BLaER1 treated with 17β-estradiol and CSF1 and Interleukin-3, amounts not matched to agents 10 nM and 100 nM (cell line): ENCODE measurements at regions not wholly inside any gene's neighbourhood (a gene's known extent, or its start where the extent isn't known, plus 50 kb on each side); places are given as distances from the start of the nearest gene placed in this dataset.

Source experiments
- H3K27ac ChIP-seq, 11 experiments: shearing (Covaris generic); formaldehyde crosslinking; 2 replicates each; pipeline ENCODE4 v1.8.1; 2022
- H3K27me3 ChIP-seq, 11 experiments: shearing (Covaris generic); formaldehyde crosslinking; 2 replicates each; pipeline ENCODE4 v1.8.1; 2022
- H3K36me3 ChIP-seq, 11 experiments: shearing (Covaris generic); formaldehyde crosslinking; 2 replicates each; pipeline ENCODE4 v1.8.1; 2022
- H3K4me1 ChIP-seq, 10 experiments: shearing (Covaris generic); formaldehyde crosslinking; 2 replicates each; pipeline ENCODE4 v1.8.1; 2022
- H3K4me2 ChIP-seq, 11 experiments: shearing (Covaris generic); formaldehyde crosslinking; 2 replicates each; pipeline ENCODE4 v1.8.1; 2022
- H3K4me3 ChIP-seq, 10 experiments: shearing (Covaris generic); formaldehyde crosslinking; 2 replicates each; pipeline ENCODE4 v1.8.1; 2022
- H3K9ac ChIP-seq, 11 experiments: shearing (Covaris generic); formaldehyde crosslinking; 2 replicates each; pipeline ENCODE4 v1.8.1; 2022
- H3K9me3 ChIP-seq, 11 experiments: shearing (Covaris generic); formaldehyde crosslinking; replicated peaks in 1 of 11; 2 replicates each; pipeline ENCODE4 v1.8.1; 2022
- H4K20me1 ChIP-seq, 11 experiments: shearing (Covaris generic); formaldehyde crosslinking; 2 replicates each; pipeline ENCODE4 v1.8.1; 2022
- Cebpa-rat ChIP-seq, 11 experiments: shearing (Covaris generic); IDR thresholded peaks; 2 replicates each; pipeline ENCODE4 v1.8.1; 2022

GRCh38 chr12:31860401-31860800, 98.8 kb upstream of the RESF1 start:
- no peaks in the 10 kb centered on the region for H3K27me3 ChIP-seq
- peak overlapping the region in 3 of 11 experiments; percentile 79 to 84 (median 84); a peak in 5 of 22 replicates for H3K27ac ChIP-seq
- peak overlapping the region in 2 of 11 experiments; percentile 9 to 44; a peak in 1 of 22 replicates for H3K4me2 ChIP-seq
- peaks cover 0 to 14% (median 0%) of the 10 kb centered on the region in 11 experiments; a peak in 1 of 22 replicates for H3K36me3 ChIP-seq
- TF ChIP-seq Cebpa-rat (IDR thresholded peaks at IDR 0.05): no peak
- peaks cover 58 to 100% (median 85%) of the 10 kb centered on the region in 11 experiments for H3K9me3 ChIP-seq
- no peak overlapping the region for H3K9ac ChIP-seq
- no peak overlapping the region for H3K4me3 ChIP-seq
- H4K20me1 ChIP-seq: no peaks in the 10 kb centered on the region
- H3K4me1 ChIP-seq: peaks cover 0 to 18% (median 0%) of the 10 kb centered on the region in 10 experiments; a peak in 4 of 20 replicates

- Histone ChIP-seq H3K9me3 (peaks cover 64 to 100% (median 87%) of the 10 kb centered on the region in 11 experiments), H3K27me3 (no peaks in the 10 kb centered on the region), H3K4me1 (peaks cover 0 to 18% (median 0%) of the 10 kb centered on the region in 10 experiments; a peak in 4 of 20 replicates), H3K27ac (peak overlapping the region in 4 of 11 experiments; percentile 1 to 84 (median 82); a peak in 8 of 22 replicates), H3K4me3 (peak overlapping the region in 2 of 10 experiments; percentile 12 to 28; a peak in 2 of 20 replicates), H3K36me3 (peaks cover 0 to 18% (median 0%) of the 10 kb centered on the region in 11 experiments; a peak in 1 of 22 replicates), H3K4me2 (peak overlapping the region in 3 of 11 experiments; percentile 25 to 54 (median 47); a peak in 5 of 22 replicates), H4K20me1 (no peaks in the 10 kb centered on the region), H3K9ac (peak overlapping the region in 3 of 11 experiments; percentile 34 to 57 (median 42); a peak in 4 of 22 replicates)
- no peak for TF ChIP-seq Cebpa-rat (IDR thresholded peaks at IDR 0.05)
Measured at GRCh38 chr12:31859232-31859977, 99.8 kb upstream of the RESF1 start.

GRCh38 chr12:31855427-31855826, 103.8 kb upstream of the RESF1 start:
- no peak overlapping the region for H3K27ac ChIP-seq
- H3K36me3 ChIP-seq: peaks cover 0 to 21% (median 0%) of the 10 kb centered on the region in 11 experiments; a peak in 1 of 22 replicates
- H3K9me3 ChIP-seq: peaks cover 90 to 100% (median 98%) of the 10 kb centered on the region in 11 experiments
- no peak overlapping the region for H3K4me2 ChIP-seq
- H4K20me1 ChIP-seq: no peaks in the 10 kb centered on the region
- peaks cover 0 to 28% (median 0%) of the 10 kb centered on the region in 10 experiments; a peak in 4 of 20 replicates for H3K4me1 ChIP-seq
- H3K4me3 ChIP-seq: no peak overlapping the region
- TF ChIP-seq Cebpa-rat (IDR thresholded peaks at IDR 0.05): no peak
- no peaks in the 10 kb centered on the region for H3K27me3 ChIP-seq
- H3K9ac ChIP-seq: no peak overlapping the region

GRCh38 chr12:31853977-31854376, 105.2 kb upstream of the RESF1 start:
- no peak for TF ChIP-seq Cebpa-rat (IDR thresholded peaks at IDR 0.05)
- H3K27ac ChIP-seq: peak overlapping the region in 1 of 11 experiments; percentile 32; a peak in 2 of 22 replicates
- H3K9me3 ChIP-seq: peaks cover 93 to 100% (median 98%) of the 10 kb centered on the region in 11 experiments
- no peak overlapping the region for H3K4me3 ChIP-seq
- no peaks in the 10 kb centered on the region for H3K27me3 ChIP-seq
- H3K4me2 ChIP-seq: no peak overlapping the region
- H3K36me3 ChIP-seq: peaks cover 0 to 21% (median 0%) of the 10 kb centered on the region in 11 experiments; a peak in 1 of 22 replicates
- H3K4me1 ChIP-seq: peaks cover 0 to 16% (median 0%) of the 10 kb centered on the region in 10 experiments; a peak in 4 of 20 replicates
- no peak overlapping the region for H3K9ac ChIP-seq
- H4K20me1 ChIP-seq: no peaks in the 10 kb centered on the region

DNA sequence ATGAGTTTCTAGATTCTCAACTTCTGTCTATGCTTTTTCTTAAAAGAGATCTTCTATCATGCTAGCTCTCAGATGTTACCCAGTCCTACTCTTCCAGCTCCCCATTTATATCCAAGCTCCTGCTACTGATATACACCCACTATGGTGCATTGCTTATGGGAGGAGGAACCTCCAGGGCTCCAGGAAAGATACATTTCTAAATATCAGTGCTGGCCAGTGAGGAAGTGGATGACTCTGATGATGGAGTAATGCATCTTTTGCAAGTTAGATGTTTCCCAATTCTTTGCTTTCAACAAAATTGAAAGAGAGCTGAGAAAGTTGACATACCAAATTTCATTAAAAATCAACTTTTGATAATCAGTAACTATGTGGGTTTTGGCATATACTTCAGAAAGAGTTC, 105.7 kb upstream of the RESF1 start:
- Histone ChIP-seq H3K4me2 (peak overlapping the region in 1 of 11 experiments; percentile 37; a peak in 1 of 22 replicates), H3K9ac (no peak overlapping the region), H3K4me3 (no peak overlapping the region; a peak in 1 of 20 replicates), H3K36me3 (peaks cover 0 to 21% (median 0%) of the 10 kb centered on the region in 11 experiments; a peak in 2 of 22 replicates), H3K9me3 (peaks cover 93 to 100% (median 98%) of the 10 kb centered on the region in 11 experiments), H3K27me3 (no peaks in the 10 kb centered on the region), H3K4me1 (peaks cover 0 to 13% (median 0%) of the 10 kb centered on the region in 10 experiments; a peak in 1 of 20 replicates), H3K27ac (peak overlapping the region in 1 of 11 experiments; percentile 32; a peak in 1 of 22 replicates), H4K20me1 (no peaks in the 10 kb centered on the region)
- no peak for TF ChIP-seq Cebpa-rat (IDR thresholded peaks at IDR 0.05)

DNA sequence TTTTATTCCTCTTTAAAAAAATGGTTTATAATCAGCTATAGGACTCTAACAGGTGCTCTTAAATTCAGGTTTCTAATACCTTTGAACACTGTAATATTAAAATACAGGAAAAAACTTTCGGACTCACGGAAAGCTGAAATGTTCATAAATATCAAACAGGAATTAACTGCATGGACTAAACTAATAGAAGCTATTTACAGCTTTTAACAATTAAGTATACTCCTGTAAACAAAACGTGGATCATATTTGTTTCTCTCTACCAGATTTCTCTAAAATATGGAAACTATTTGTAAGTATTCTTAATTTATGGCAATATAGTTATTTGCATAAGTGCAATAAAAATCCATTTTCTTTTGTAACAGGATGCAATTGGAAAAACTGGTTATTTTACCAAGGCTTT, 108.9 kb upstream of the RESF1 start:
- Histone ChIP-seq H3K4me1 (peaks cover 0 to 13% (median 0%) of the 10 kb centered on the region in 10 experiments; a peak in 3 of 20 replicates), H3K27me3 (no peaks in the 10 kb centered on the region), H3K4me3 (peak overlapping the region in 1 of 10 experiments; percentile 21; a peak in 1 of 20 replicates), H3K4me2 (no peak overlapping the region), H3K9me3 (peaks cover 98 to 100% (median 99%) of the 10 kb centered on the region in 11 experiments), H3K27ac (no peak overlapping the region), H3K36me3 (peaks cover 0 to 17% (median 0%) of the 10 kb centered on the region in 11 experiments; a peak in 4 of 22 replicates), H4K20me1 (no peaks in the 10 kb centered on the region), H3K9ac (no peak overlapping the region)
- no peak for TF ChIP-seq Cebpa-rat (IDR thresholded peaks at IDR 0.05)

DNA sequence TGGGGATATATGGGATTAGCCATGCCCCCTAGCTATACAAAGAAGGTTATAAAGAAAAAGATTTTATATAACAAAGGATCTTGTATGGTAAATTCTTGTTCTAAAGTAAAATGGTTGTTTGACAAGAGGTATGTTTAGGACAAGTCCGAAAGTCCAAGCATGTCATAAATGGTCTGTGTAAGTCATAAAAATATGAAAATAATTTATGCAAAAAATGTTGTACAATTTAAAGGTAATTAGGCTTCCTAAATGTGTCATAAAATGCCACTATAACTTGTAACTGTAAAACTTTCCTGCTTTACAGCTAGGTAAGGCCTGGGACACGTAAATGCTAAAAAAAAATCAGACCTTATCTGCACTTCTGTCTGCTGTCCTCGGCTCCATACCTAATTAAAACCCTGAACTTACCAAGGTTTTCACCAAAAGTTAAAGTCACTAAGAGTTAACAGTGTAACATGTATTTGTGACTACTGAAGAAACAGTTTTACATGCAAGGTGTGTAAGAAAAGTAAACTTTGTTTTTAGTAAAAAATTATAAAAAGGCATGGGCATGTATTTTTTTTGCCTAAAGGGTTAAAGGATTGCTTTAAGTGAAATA, 110.0 kb upstream of the RESF1 start:
- H4K20me1 ChIP-seq: no peaks in the 10 kb centered on the region
- peaks cover 0 to 21% (median 6%) of the 10 kb centered on the region in 10 experiments; a peak in 10 of 20 replicates for H3K4me1 ChIP-seq
- H3K36me3 ChIP-seq: peaks cover 0 to 11% (median 0%) of the 10 kb centered on the region in 11 experiments; a peak in 5 of 22 replicates
- H3K4me3 ChIP-seq: peak overlapping the region in 1 of 10 experiments; percentile 19; a peak in 1 of 20 replicates
- H3K9me3 ChIP-seq: peaks cover 96 to 100% (median 99%) of the 10 kb centered on the region in 11 experiments
- no peak overlapping the region for H3K27ac ChIP-seq
- no peak overlapping the region for H3K9ac ChIP-seq
- H3K4me2 ChIP-seq: no peak overlapping the region
- TF ChIP-seq Cebpa-rat (IDR thresholded peaks at IDR 0.05): no peak
- no peaks in the 10 kb centered on the region for H3K27me3 ChIP-seq

- Histone ChIP-seq H3K27me3 (no peaks in the 10 kb centered on the region), H4K20me1 (no peaks in the 10 kb centered on the region), H3K9ac (no peak overlapping the region), H3K4me3 (no peak overlapping the region), H3K27ac (no peak overlapping the region), H3K4me1 (peaks cover 0 to 14% (median 6%) of the 10 kb centered on the region in 10 experiments; a peak in 10 of 20 replicates), H3K4me2 (no peak overlapping the region), H3K36me3 (peaks cover 0 to 11% (median 0%) of the 10 kb centered on the region in 11 experiments; a peak in 5 of 22 replicates), H3K9me3 (peaks cover 97 to 100% (median 99%) of the 10 kb centered on the region in 11 experiments)
- TF ChIP-seq Cebpa-rat (IDR thresholded peaks at IDR 0.05): no peak
Measured at GRCh38 chr12:31846405-31846804, 112.8 kb upstream of the RESF1 start.
